H1 (cell line): ENCODE measurements at regions not wholly inside any gene's neighbourhood (a gene's known extent, or its start where the extent isn't known, plus 50 kb on each side); places are given as distances from the start of the nearest gene placed in this dataset.

Source experiments
- CTCF ChIA-PET: fragments of 300-600 bp; sonication (Branson Sonifier 250); formaldehyde crosslinking; loops from one replicate; lab custom pipeline; 2021; ENCODE audit not compliant: partially characterized antibody; lab: Charles Lee
- POLR2A ChIA-PET: fragments of 300-600 bp; sonication (Branson Sonifier 250); formaldehyde crosslinking; loops from one replicate; lab custom pipeline; 2021; ENCODE audit warnings: inconsistent platforms; ENCODE audit not compliant: partially characterized antibody; lab: Charles Lee
- DNase-seq, 2 experiments: peaks; one replicate each; pipeline versions ENCODE4 v3.0.0 to v3.0.0-alpha.2; 2010 to 2022; ENCODE audit warnings: low spot score in 2 of 2, low read depth in 1 of 2, mixed read lengths in 1 of 2
- FAIRE-seq: peaks from 2 replicates; lab custom pipeline; 2011; peaks lifted over from hg19 to GRCh38; lab: Jason Lieb, UNC
- H2AFZ ChIP-seq: 2 replicates; pipeline ENCODE4 v1.8.1; 2012; ENCODE audit warnings: low read length, inconsistent platforms
- H2AK5ac ChIP-seq: 2 replicates; pipeline ENCODE4 v1.6.1; 2013; ENCODE audit warnings: low read depth, low read length
- H2BK120ac ChIP-seq: replicated peaks from 2 replicates; pipeline ENCODE3; 2013; ENCODE audit warnings: low read depth, low read length, inconsistent platforms
- H2BK12ac ChIP-seq: 2 replicates; pipeline ENCODE4 v1.6.1; 2013; ENCODE audit warnings: low read depth, low read length
- H2BK15ac ChIP-seq: 2 replicates; pipeline ENCODE4 v1.6.1; 2013; ENCODE audit warnings: low read length
- H2BK20ac ChIP-seq: 2 replicates; pipeline ENCODE4 v1.6.1; 2013; ENCODE audit warnings: low read length
- H2BK5ac ChIP-seq: 2 replicates; pipeline ENCODE4 v1.6.1; 2013; ENCODE audit warnings: low read depth, low read length
- H3K14ac ChIP-seq: 2 replicates; pipeline ENCODE4 v1.6.1; 2013; ENCODE audit warnings: inconsistent platforms; ENCODE audit not compliant: insufficient read length
- H3K18ac ChIP-seq: 2 replicates; pipeline ENCODE4 v1.6.1; 2013; ENCODE audit warnings: low read length; ENCODE audit errors: extremely low read depth
- H3K23ac ChIP-seq: 2 replicates; pipeline ENCODE4 v1.6.1; 2013; ENCODE audit warnings: inconsistent platforms; ENCODE audit not compliant: insufficient read length
- H3K23me2 ChIP-seq: 2 replicates; pipeline ENCODE4 v1.6.1; 2013; ENCODE audit warnings: low read depth, low read length
- H3K27ac ChIP-seq: 2 replicates; pipeline ENCODE4 v1.6.1; 2011; ENCODE audit warnings: low read depth, low read length, inconsistent platforms
- H3K27me3 ChIP-seq, 4 experiments: replicated peaks in 1 of 4; 1 replicate in 1 of 4; 2 replicates in 3 of 4; pipeline versions ENCODE4 v1.6.1 to v1.8.1; 2011 to 2013; ENCODE audit warnings: low read length in 3 of 4, mild to moderate bottlenecking in 3 of 4, inconsistent platforms in 2 of 4, mixed read lengths in 2 of 4, moderate library complexity in 1 of 4; ENCODE audit not compliant: control insufficient read depth in 3 of 4, insufficient read depth in 3 of 4; ENCODE audit errors: extremely low read depth in 1 of 4
- H3K36me3 ChIP-seq, 4 experiments: 2 replicates each; pipeline versions ENCODE4 v1.6.1 to v1.8.1; 2011 to 2013; ENCODE audit warnings: mild to moderate bottlenecking in 4 of 4, low read length in 3 of 4, moderate library complexity in 2 of 4, control low read depth in 1 of 4, inconsistent platforms in 1 of 4; ENCODE audit not compliant: insufficient read depth in 4 of 4, control insufficient read depth in 2 of 4
- H3K4ac ChIP-seq: replicated peaks from 2 replicates; pipeline ENCODE3; 2013; ENCODE audit warnings: low read length, low read depth, mixed read lengths, inconsistent platforms; ENCODE audit not compliant: insufficient read length
- H3K4me1 ChIP-seq, 4 experiments: replicated peaks in 1 of 4; 1 replicate in 1 of 4; 2 replicates in 3 of 4; pipeline versions ENCODE4 v1.6.1 to v1.8.1; 2011 to 2013; ENCODE audit warnings: low read length in 3 of 4, inconsistent platforms in 2 of 4, mixed read lengths in 1 of 4; ENCODE audit not compliant: insufficient read depth in 4 of 4, control insufficient read depth in 3 of 4
- H3K4me2 ChIP-seq, 2 experiments: 2 replicates each; pipeline versions ENCODE4 v1.6.1 to v1.8.1; 2011 to 2013; ENCODE audit warnings: low read depth in 2 of 2, low read length in 2 of 2, control low read depth in 1 of 2, inconsistent platforms in 1 of 2, mild to moderate bottlenecking in 1 of 2; ENCODE audit not compliant: insufficient read depth in 1 of 2
- H3K4me3 ChIP-seq, 4 experiments: fragments of 200-600, 300-600 bp in 1 of 4; sonication (generic), shearing (Covaris generic), sonication (Bioruptor Twin) in 1 of 4; 2 replicates each; pipeline versions ENCODE4 v1.5.1 to v1.8.1; 2011 to 2016; ENCODE audit warnings: low read length in 4 of 4, low read depth in 3 of 4, control low read depth in 2 of 4, inconsistent platforms in 2 of 4, mild to moderate bottlenecking in 2 of 4, mixed read lengths in 1 of 4, moderate library complexity in 1 of 4; ENCODE audit not compliant: insufficient read depth in 2 of 4; ENCODE audit errors: extremely low read depth in 1 of 4
- H3K56ac ChIP-seq: replicated peaks from 2 replicates; pipeline ENCODE3; 2013; ENCODE audit warnings: low read depth, mild to moderate bottlenecking, mixed read lengths, low read length, inconsistent platforms; ENCODE audit not compliant: insufficient read length
- H3K79me1 ChIP-seq: 2 replicates; pipeline ENCODE4 v1.6.1; 2013; ENCODE audit warnings: low read depth, low read length, control low read depth
- H3K79me2 ChIP-seq, 2 experiments: 2 replicates each; pipeline versions ENCODE4 v1.6.1 to v1.8.1; 2012 to 2013; ENCODE audit warnings: low read length in 2 of 2, mild to moderate bottlenecking in 2 of 2, inconsistent platforms in 1 of 2; ENCODE audit not compliant: insufficient read depth in 2 of 2, control insufficient read depth in 1 of 2
- H3K9ac ChIP-seq, 4 experiments: replicated peaks in 1 of 4; 1 replicate in 1 of 4; 2 replicates in 3 of 4; pipeline versions ENCODE4 v1.6.1 to v1.8.1; 2011 to 2013; ENCODE audit warnings: low read depth in 3 of 4, low read length in 3 of 4, control low read depth in 2 of 4, mild to moderate bottlenecking in 2 of 4, moderate library complexity in 2 of 4, inconsistent platforms in 1 of 4; ENCODE audit errors: extremely low read depth in 1 of 4
- H3K9me3 ChIP-seq, 2 experiments: 2 replicates each; pipeline versions ENCODE4 v1.6.1 to v1.8.1; 2012 to 2013; ENCODE audit warnings: mild to moderate bottlenecking in 2 of 2, moderate library complexity in 2 of 2, control low read depth in 1 of 2, inconsistent platforms in 1 of 2, low read depth in 1 of 2, low read length in 1 of 2, mixed read lengths in 1 of 2; ENCODE audit not compliant: insufficient read depth in 2 of 2
- H4K20me1 ChIP-seq, 2 experiments: replicated peaks in 1 of 2; 2 replicates each; pipeline versions ENCODE3 to v1.8.1; 2011 to 2013; ENCODE audit warnings: inconsistent platforms in 2 of 2, low read length in 2 of 2, mild to moderate bottlenecking in 1 of 2; ENCODE audit not compliant: insufficient read depth in 2 of 2, control insufficient read depth in 1 of 2
- H4K5ac ChIP-seq: 2 replicates; pipeline ENCODE4 v1.6.1; 2013; ENCODE audit warnings: low read length, low read depth, mixed read lengths, inconsistent platforms; ENCODE audit not compliant: insufficient read length
- H4K8ac ChIP-seq: 2 replicates; pipeline ENCODE4 v1.8.0; 2013; ENCODE audit warnings: mild to moderate bottlenecking, moderate library complexity, low read length, inconsistent platforms; ENCODE audit not compliant: insufficient read depth; ENCODE audit errors: extremely low read depth
- H4K91ac ChIP-seq: replicated peaks from 2 replicates; pipeline ENCODE3; 2013; ENCODE audit warnings: low read length, mixed read lengths, inconsistent platforms; ENCODE audit not compliant: insufficient read length
- BCL11A ChIP-seq, 2 experiments: IDR thresholded peaks; one replicate each; pipeline ENCODE4 v1.6.1; 2011; ENCODE audit warnings: low read depth in 2 of 2, low read length in 2 of 2, mild to moderate bottlenecking in 2 of 2
- CTBP2 ChIP-seq: IDR thresholded peaks from 2 replicates; pipeline ENCODE4 v1.7.0; 2011; ENCODE audit warnings: borderline replicate concordance, mild to moderate bottlenecking, moderate library complexity, mixed read lengths, low read length; ENCODE audit not compliant: insufficient read depth, insufficient read length
- JUN ChIP-seq: IDR thresholded peaks from 2 replicates; pipeline ENCODE4 v1.6.1; 2011; ENCODE audit warnings: low read depth, mild to moderate bottlenecking, improper control_type of control experiment, low read length
- POLR2A ChIP-seq, 2 experiments: IDR thresholded peaks; 1 replicate in 1 of 2; 2 replicates in 1 of 2; pipeline ENCODE4 v1.6.1; 2011; ENCODE audit warnings: low read depth in 2 of 2, low read length in 2 of 2, mild to moderate bottlenecking in 2 of 2; ENCODE audit errors: control extremely low read depth in 1 of 2
- SAP30 ChIP-seq: fragments of 300-600 bp; sonication (generic); IDR thresholded peaks from 2 replicates; pipeline ENCODE4 v1.7.1; 2012; ENCODE audit warnings: low read length, moderate library complexity, mild to moderate bottlenecking, inconsistent platforms; ENCODE audit not compliant: insufficient read depth, insufficient replicate concordance
- SP1 ChIP-seq: IDR thresholded peaks from 2 replicates; pipeline ENCODE4 v1.6.1; 2011; ENCODE audit warnings: low read depth, low read length
- SP2 ChIP-seq: IDR thresholded peaks from 2 replicates; pipeline ENCODE4 v1.6.1; 2012; ENCODE audit warnings: mild to moderate bottlenecking, low read length, inconsistent platforms
- SUZ12 ChIP-seq: fragments of 200-600 bp; sonication (generic); IDR thresholded peaks from 2 replicates; pipeline ENCODE4 v1.6.1; 2012; ENCODE audit warnings: mild to moderate bottlenecking, inconsistent platforms, low read length, moderate library complexity, mixed read lengths
- WGBS, 2 experiments: shearing (Covaris generic) in 1 of 2; methylation state at CpG; one replicate each; pipeline versions ENCODE4 v1.1.6 to v1.1.7; 2013 to 2015; ENCODE audit warnings: low lambda C conversion rate in 2 of 2, mixed read lengths in 2 of 2, inconsistent platforms in 1 of 2, low coverage in 1 of 2, missing lambda C conversion rate in 1 of 2; ENCODE audit not compliant: insufficient replicate concordance in 2 of 2, insufficient coverage in 1 of 2, insufficient read length in 1 of 2; ENCODE audit errors: extremely low coverage in 1 of 2, missing lambda C conversion rate in 1 of 2; 5-methylcytosine and 5-hydroxymethylcytosine counted together

DNA sequence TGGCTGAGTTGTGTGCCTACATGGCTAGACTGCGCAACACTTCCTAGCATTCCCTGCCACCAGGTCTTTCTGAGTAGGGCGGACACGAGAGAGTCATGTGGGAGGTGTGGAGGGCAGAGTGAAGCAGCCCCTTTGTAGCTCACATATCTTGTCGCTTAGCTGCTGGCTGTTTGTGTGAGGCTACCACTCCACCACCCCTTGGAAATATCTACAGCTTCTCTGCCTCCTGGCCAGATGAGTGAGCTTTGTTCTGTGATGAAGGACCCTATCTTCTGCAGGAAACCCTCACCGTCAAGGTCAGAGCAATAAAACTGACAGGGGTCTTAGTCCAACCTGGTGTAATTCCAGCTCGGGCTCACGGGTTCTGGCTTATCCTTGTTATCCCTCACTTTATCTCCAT is 232.1 kb upstream of the ASIC2 start:
- FAIRE-seq = no peak
- POLR2A ChIA-PET = interaction anchor here (1.8 kb wide), 1 partner anchor 55 kb away, joined by 3 read pairs; no protein-coding TSS in a partner anchor

More for the DNA sequence above, 232.1 kb upstream of the ASIC2 start:
- no peaks in the 10 kb centered on the region for H3K79me2 ChIP-seq
- no peak overlapping the region for H4K8ac ChIP-seq
- H3K9ac ChIP-seq = no peak overlapping the region
- H3K79me1 ChIP-seq = no peaks in the 10 kb centered on the region
- H4K5ac ChIP-seq = no peak overlapping the region
- no peak overlapping the region for H2BK20ac ChIP-seq
- no peaks in the 10 kb centered on the region for H3K36me3 ChIP-seq
- H2AK5ac ChIP-seq = 0 out of 2 replicates have a peak overlapping the region, but pooled peaks have one; percentile 46
- no peak overlapping the region for H3K23ac ChIP-seq
- peaks cover 4 to 9% of the 10 kb centered on the region in 2 experiments; a peak in 2 of 4 replicates for H3K9me3 ChIP-seq
- 94% methylated on average over 7 of the region's 7 CpGs; no CpG with 5 or more reads in 1 of the 2 experiments for WGBS, 2 experiments
- no peak overlapping the region for H3K27ac ChIP-seq
- no peak overlapping the region for H3K4me3 ChIP-seq
- no peak overlapping the region for H3K4ac ChIP-seq
- no peak overlapping the region for H3K4me2 ChIP-seq
- CTCF ChIA-PET = interaction anchor here (0.8 to 7.8 kb wide), 7 partner anchors 14 to 201 kb away, joined by 3 to 74 read pairs (median 5); no protein-coding TSS in a partner anchor
- H4K20me1 ChIP-seq = no peaks in the 10 kb centered on the region
- no peak overlapping the region for H3K18ac ChIP-seq
- no peak overlapping the region for H2BK5ac ChIP-seq
- H3K27me3 ChIP-seq = no peaks in the 10 kb centered on the region; a peak in 1 of 7 replicates
- no peak overlapping the region for H2BK15ac ChIP-seq
- H3K14ac ChIP-seq = no peak overlapping the region
- peaks cover 0 to 3% (median 2%) of the 10 kb centered on the region in 4 experiments; a peak in 1 of 7 replicates for H3K4me1 ChIP-seq
- H2AFZ ChIP-seq = no peak overlapping the region
- H2BK120ac ChIP-seq = no peak overlapping the region
- TF ChIP-seq SP1 (no peak), SAP30 (no peak), POLR2A (IDR thresholded peaks at IDR 0.05; ENCODE audit: control extremely low read depth in 1 of 2, low read depth in 2 of 2, low read length in 2 of 2) (no peak), JUN (no peak), CTBP2 (no peak), SP2 (no peak), BCL11A (IDR thresholded peaks at IDR 0.05; ENCODE audit: low read depth in 2 of 2, low read length in 2 of 2) (no peak), SUZ12 (no peak)
- TF ChIP-seq, all 59 proteins: peak for 0
- H3K23me2 ChIP-seq = no peaks in the 10 kb centered on the region; the same call in 1 of the 2 replicates
- no peak overlapping the region for H2BK12ac ChIP-seq
- DNase-seq = no peak
- no peak overlapping the region for H3K56ac ChIP-seq
- no peak overlapping the region for H4K91ac ChIP-seq
